ENCODE measurements at regions not wholly inside any gene's neighbourhood (a gene's known extent, or its start where the extent isn't known, plus 50 kb on each side); places are given as distances from the start of the nearest gene placed in this dataset.

GRCh38 chr2:183605440-183605839 lies 481.2 kb downstream of the NUP35 start:
- no peak for TF ChIP-seq POLR2A (IDR thresholded peaks at IDR 0.05)
- TF ChIP-seq EP300 (IDR thresholded peaks at IDR 0.05), result no peak
- intact Hi-C loops (cut with DNase I; ENCODE audit: low total_unique reads), result no loop called here
- Histone ChIP-seq H3K9me3 (no peaks in the 10 kb centered on the region), H3K27ac (no peak overlapping the region), H3K4me3 (no peak overlapping the region), H3K36me3 (no peaks in the 10 kb centered on the region), H3K27me3 (no peaks in the 10 kb centered on the region), H3K4me1 (no peaks in the 10 kb centered on the region)
- WGBS, 5 donors, result 58 to 75% (median 59%) methylated on average over 3 of the region's 3 CpGs
- no peak for DNase-seq

GRCh38 chr2:183606022-183606717 lies 481.9 kb downstream of the NUP35 start:
- H3K27ac ChIP-seq, result no peak overlapping the region
- H3K4me3 ChIP-seq, result no peak overlapping the region
- WGBS, 5 donors, result 73 to 84% (median 80%) methylated on average over 2 of the region's 2 CpGs
- intact Hi-C loops (cut with DNase I; ENCODE audit: low total_unique reads), result no loop called here
- no peaks in the 10 kb centered on the region for H3K4me1 ChIP-seq
- no peaks in the 10 kb centered on the region for H3K27me3 ChIP-seq
- TF ChIP-seq POLR2AphosphoS5 (IDR thresholded peaks at IDR 0.05), result no peak
- TF ChIP-seq POLR2A (IDR thresholded peaks at IDR 0.05), result no peak
- TF ChIP-seq CTCF (IDR thresholded peaks at IDR 0.05), result no peak
- no peak for TF ChIP-seq EP300 (IDR thresholded peaks at IDR 0.05)
- no peaks in the 10 kb centered on the region for H3K36me3 ChIP-seq
- no peaks in the 10 kb centered on the region for H3K9me3 ChIP-seq
- no peak for DNase-seq

GRCh38 chr2:183606718-183607085 lies 482.5 kb downstream of the NUP35 start:
- TF ChIP-seq CTCF (IDR thresholded peaks at IDR 0.05) (no peak), POLR2AphosphoS5 (IDR thresholded peaks at IDR 0.05) (no peak), EP300 (IDR thresholded peaks at IDR 0.05) (no peak), POLR2A (IDR thresholded peaks at IDR 0.05) (no peak)
- no peak overlapping the region for H3K4me3 ChIP-seq
- WGBS, 5 donors, result 37 to 65% (median 57%) methylated on average over 3 of the region's 3 CpGs
- no peak for DNase-seq
- H3K27ac ChIP-seq, result no peak overlapping the region
- intact Hi-C loops (cut with DNase I; ENCODE audit: low total_unique reads), result no loop called here
- H3K36me3 ChIP-seq, result no peaks in the 10 kb centered on the region
- H3K27me3 ChIP-seq, result no peaks in the 10 kb centered on the region
- H3K9me3 ChIP-seq, result no peaks in the 10 kb centered on the region
- no peaks in the 10 kb centered on the region for H3K4me1 ChIP-seq

GRCh38 chr2:183607995-183608394 lies 483.8 kb downstream of the NUP35 start:
- Histone ChIP-seq H3K4me1 (no peaks in the 10 kb centered on the region), H3K4me3 (no peak overlapping the region), H3K27ac (no peak overlapping the region), H3K9me3 (no peaks in the 10 kb centered on the region), H3K27me3 (no peaks in the 10 kb centered on the region), H3K36me3 (no peaks in the 10 kb centered on the region)
- 94 to 96% (median 95%) methylated on average over 21 of the region's 21 CpGs for WGBS, 5 donors
- DNase-seq, result no peak
- no peak for TF ChIP-seq CTCF (IDR thresholded peaks at IDR 0.05)
- no peak for TF ChIP-seq POLR2AphosphoS5 (IDR thresholded peaks at IDR 0.05)
- TF ChIP-seq EP300 (IDR thresholded peaks at IDR 0.05), result no peak
- no peak for TF ChIP-seq POLR2A (IDR thresholded peaks at IDR 0.05)
- intact Hi-C loops (cut with DNase I; ENCODE audit: low total_unique reads), result no loop called here

- intact Hi-C loops (cut with DNase I; ENCODE audit: low total_unique reads), result no loop called here
These were observed 484.5 kb downstream of the NUP35 start for GRCh38 chr2:183608747-183609146.

More at GRCh38 chr2:183608747-183609146, 484.5 kb downstream of the NUP35 start:
- Histone ChIP-seq H3K4me3 (no peak overlapping the region), H3K36me3 (no peaks in the 10 kb centered on the region), H3K27ac (no peak overlapping the region), H3K9me3 (no peaks in the 10 kb centered on the region), H3K4me1 (no peaks in the 10 kb centered on the region), H3K27me3 (no peaks in the 10 kb centered on the region)
- no peak for TF ChIP-seq POLR2AphosphoS5 (IDR thresholded peaks at IDR 0.05)
- TF ChIP-seq POLR2A (IDR thresholded peaks at IDR 0.05), result no peak
- no peak for TF ChIP-seq CTCF (IDR thresholded peaks at IDR 0.05)
- TF ChIP-seq EP300 (IDR thresholded peaks at IDR 0.05), result no peak
- WGBS, 5 donors, result 80 to 94% (median 80%) methylated on average over 1 of the region's 1 CpG
- DNase-seq, result no peak
